ENCODE measurements at regions not wholly inside any gene's neighbourhood (a gene's known extent, or its start where the extent isn't known, plus 50 kb on each side); places are given as distances from the start of the nearest gene placed in this dataset.

- intact Hi-C loops (cut with DNase I; ENCODE audit: low total_unique reads): no loop called here
- Histone ChIP-seq H3K36me3 (no peaks in the 10 kb centered on the region), H3K27me3 (no peaks in the 10 kb centered on the region), H3K27ac (no peak overlapping the region), H3K4me3 (no peak overlapping the region), H3K9me3 (no peaks in the 10 kb centered on the region), H3K4me1 (no peaks in the 10 kb centered on the region)
- no peak for DNase-seq
- WGBS, 5 donors: 81 to 97% (median 92%) methylated on average over 6 of the region's 6 CpGs
- TF ChIP-seq POLR2A (IDR thresholded peaks at IDR 0.05): no peak
- TF ChIP-seq CTCF (IDR thresholded peaks at IDR 0.05): no peak
- no peak for TF ChIP-seq EP300 (IDR thresholded peaks at IDR 0.05)
- no peak for TF ChIP-seq POLR2AphosphoS5 (IDR thresholded peaks at IDR 0.05)
Observed at GRCh38 chr7:33788531-33788930, 116.8 kb upstream of the BMPER start.

- intact Hi-C loops (cut with DNase I; ENCODE audit: low total_unique reads): no loop called here
- Histone ChIP-seq H3K27me3 (no peaks in the 10 kb centered on the region), H3K9me3 (no peaks in the 10 kb centered on the region), H3K4me3 (no peak overlapping the region), H3K36me3 (no peaks in the 10 kb centered on the region), H3K4me1 (no peaks in the 10 kb centered on the region), H3K27ac (no peak overlapping the region)
- TF ChIP-seq POLR2A (IDR thresholded peaks at IDR 0.05) (no peak), CTCF (IDR thresholded peaks at IDR 0.05) (no peak), POLR2AphosphoS5 (IDR thresholded peaks at IDR 0.05) (no peak), EP300 (IDR thresholded peaks at IDR 0.05) (no peak)
- no peak for DNase-seq
- 59 to 73% (median 67%) methylated on average over 11 of the region's 11 CpGs for WGBS, 5 donors
Observed at GRCh38 chr7:33789871-33790630, 115.3 kb upstream of the BMPER start.

GRCh38 chr7:33790746-33791145 lies 114.6 kb upstream of the BMPER start:
- no peak for TF ChIP-seq POLR2AphosphoS5 (IDR thresholded peaks at IDR 0.05)
- TF ChIP-seq CTCF (IDR thresholded peaks at IDR 0.05): no peak
- TF ChIP-seq EP300 (IDR thresholded peaks at IDR 0.05): no peak
- no peak for TF ChIP-seq POLR2A (IDR thresholded peaks at IDR 0.05)
- H3K9me3 ChIP-seq: no peaks in the 10 kb centered on the region
- no peaks in the 10 kb centered on the region for H3K4me1 ChIP-seq
- no peaks in the 10 kb centered on the region for H3K36me3 ChIP-seq
- H3K27me3 ChIP-seq: no peaks in the 10 kb centered on the region
- intact Hi-C loops (cut with DNase I; ENCODE audit: low total_unique reads): no loop called here
- WGBS, 5 donors: 70 to 95% (median 76%) methylated on average over 5 of the region's 5 CpGs
- no peak overlapping the region for H3K27ac ChIP-seq
- no peak for DNase-seq
- H3K4me3 ChIP-seq: no peak overlapping the region

- TF ChIP-seq POLR2AphosphoS5 (IDR thresholded peaks at IDR 0.05) (no peak), EP300 (IDR thresholded peaks at IDR 0.05) (no peak), CTCF (IDR thresholded peaks at IDR 0.05) (no peak), POLR2A (IDR thresholded peaks at IDR 0.05) (no peak)
- no peak overlapping the region for H3K4me3 ChIP-seq
Observed at GRCh38 chr7:33792041-33792440, 113.3 kb upstream of the BMPER start.

More at GRCh38 chr7:33792041-33792440, 113.3 kb upstream of the BMPER start:
- intact Hi-C loops (cut with DNase I; ENCODE audit: low total_unique reads): no loop called here
- H3K9me3 ChIP-seq: no peaks in the 10 kb centered on the region
- no peak overlapping the region for H3K27ac ChIP-seq
- no peaks in the 10 kb centered on the region for H3K36me3 ChIP-seq
- 95 to 100% (median 96%) methylated on average over 2 of the region's 2 CpGs for WGBS, 5 donors
- DNase-seq: no peak
- H3K4me1 ChIP-seq: no peaks in the 10 kb centered on the region
- H3K27me3 ChIP-seq: no peaks in the 10 kb centered on the region

All from stomach (tissue), 8 donors.